ENCODE measurements at regions not wholly inside any gene's neighbourhood (a gene's known extent, or its start where the extent isn't known, plus 50 kb on each side); places are given as distances from the start of the nearest gene placed in this dataset.

- Histone ChIP-seq H2BK120ac (ENCODE audit: low read depth, low read length, poor library complexity, severe bottlenecking) (no peak overlapping the region), H3K9ac (ENCODE audit: extremely low read depth, insufficient read length, low read length) (no peak overlapping the region), H3K79me2 (ENCODE audit: insufficient read depth, low read length) (no peaks in the 10 kb centered on the region), H2AFZ (ENCODE audit: low read length) (no peak overlapping the region), H3K27me3 (ENCODE audit: insufficient read depth, low read length) (no peaks in the 10 kb centered on the region), H3K79me1 (ENCODE audit: insufficient read depth, low read depth, low read length, poor library complexity, severe bottlenecking) (no peaks in the 10 kb centered on the region), H2BK15ac (ENCODE audit: low read depth, low read length) (no peak overlapping the region), H4K20me1 (ENCODE audit: control insufficient read depth, insufficient read depth, insufficient read length) (no peaks in the 10 kb centered on the region), H3K4me1 (ENCODE audit: insufficient read depth, low read length) (no peaks in the 10 kb centered on the region), H3K56ac (ENCODE audit: insufficient read length, low read depth, low read length) (no peak overlapping the region), H3T11ph (ENCODE audit: low read length) (no peak overlapping the region), H3K27ac (ENCODE audit: insufficient read length, low read depth, low read length) (no peak overlapping the region), H4K91ac (ENCODE audit: insufficient read length, low read depth, low read length) (no peak overlapping the region), H3K9me3 (ENCODE audit: control insufficient read depth, low read depth, low read length) (no peaks in the 10 kb centered on the region), H3K23me2 (ENCODE audit: insufficient read length, low read depth, low read length, poor library complexity, severe bottlenecking) (no peaks in the 10 kb centered on the region), H3K18ac (ENCODE audit: insufficient read length, low read depth, low read length) (no peak overlapping the region), H3K4me2 (ENCODE audit: insufficient read depth, insufficient read length, low read length) (no peak overlapping the region), H4K8ac (replicated peaks; ENCODE audit: insufficient read length, low read depth, low read length) (no peak overlapping the region), H3K23ac (ENCODE audit: insufficient read length, low read depth, low read length) (no peak overlapping the region), H3K14ac (ENCODE audit: insufficient read depth, low read length) (no peak overlapping the region), H2AK5ac (ENCODE audit: insufficient read length, low read length) (no peak overlapping the region), H2BK12ac (ENCODE audit: insufficient read length, low read depth, low read length) (no peak overlapping the region), H2BK5ac (ENCODE audit: insufficient read length, low read length) (no peak overlapping the region), H3K4ac (ENCODE audit: low read depth, low read length) (no peak overlapping the region), H2BK20ac (ENCODE audit: low read depth, low read length, poor library complexity, severe bottlenecking) (no peak overlapping the region), H4K5ac (ENCODE audit: insufficient read length, low read depth, low read length) (no peak overlapping the region)
- Mint-ChIP-seq H3K9me3 (no peaks in the 10 kb centered on the region; a peak in 2 of 5 replicates), H3K27me3 (ENCODE audit: low read depth) (peaks cover 6% of the 10 kb centered on the region), H3K36me3 (ENCODE audit: insufficient read depth in 1 of 3, low read depth in 3 of 3) (no peaks in the 10 kb centered on the region), H3K4me1 (peaks cover 0 to 9% of the 10 kb centered on the region in 2 experiments; a peak in 3 of 4 replicates), H3K27ac (no peak overlapping the region), H3K4me3 (no peak overlapping the region)
- no CpG with 5 or more reads among the region's 6 CpGs for WGBS (ENCODE audit: extremely low coverage, insufficient read length, low lambda C conversion rate)
- TF ChIP-seq CTCF (conservative IDR thresholded peaks at IDR 0.05) = peak; percentile 95
- peak; percentile 75 for DNase-seq
These were observed 275.3 kb downstream of the UACA start for GRCh38 chr15:70488002-70488605.
